LNCAP (cell line): ENCODE measurements at regions not wholly inside any gene's neighbourhood (a gene's known extent, or its start where the extent isn't known, plus 50 kb on each side); places are given as distances from the start of the nearest gene placed in this dataset.

Experiments
- CTCF ChIP-seq: fragments of 450-650 bp; IDR thresholded peaks from 2 replicates; pipeline ENCODE4 v1.5.1; 2017; ENCODE audit warnings: mild to moderate bottlenecking

DNA sequence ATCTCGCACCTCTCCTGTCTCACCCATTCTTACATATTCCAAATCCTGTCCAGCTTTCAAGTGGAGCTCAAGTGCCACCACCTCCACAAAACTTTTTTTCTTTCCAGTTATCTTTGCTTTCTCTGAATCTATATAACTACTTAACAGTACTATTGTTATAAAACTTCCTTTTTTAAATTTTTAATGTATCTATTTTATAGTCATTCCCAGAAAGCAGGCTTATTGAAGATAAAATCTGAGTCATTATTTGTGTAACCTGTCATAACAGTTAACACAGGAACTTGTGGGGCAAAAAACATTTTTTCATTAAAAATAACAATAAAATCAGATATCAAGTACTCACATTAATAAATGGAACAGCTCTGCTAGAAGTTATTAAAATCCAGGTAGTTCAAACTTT is 73.3 kb upstream of the ALCAM start:
- TF ChIP-seq CTCF: no peak

- TF ChIP-seq CTCF: no peak
Observed at GRCh38 chr3:105304487-105304886, 62.2 kb upstream of the ALCAM start.

- no peak for TF ChIP-seq CTCF
Observed at GRCh38 chr3:105315144-105315543, 51.6 kb upstream of the ALCAM start.

DNA sequence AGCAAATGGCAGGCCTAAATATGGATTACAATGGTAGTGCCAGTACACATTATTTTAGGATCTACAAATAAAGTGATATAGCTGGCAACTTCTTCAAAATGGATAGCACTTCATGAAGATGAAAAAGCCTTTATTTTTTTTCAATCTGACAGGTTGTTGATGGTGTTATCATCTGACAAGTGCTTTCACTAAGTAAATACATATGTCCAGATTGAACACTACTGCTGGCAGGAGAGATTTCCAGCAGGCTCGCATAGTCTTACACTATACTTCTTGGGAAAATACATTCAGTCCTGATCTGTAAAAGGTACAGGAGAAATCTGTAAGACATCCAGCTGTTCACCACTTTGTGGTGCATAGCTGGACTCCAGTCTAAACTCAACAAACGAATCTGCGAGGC is 50.9 kb upstream of the ALCAM start:
- no peak for TF ChIP-seq CTCF

DNA sequence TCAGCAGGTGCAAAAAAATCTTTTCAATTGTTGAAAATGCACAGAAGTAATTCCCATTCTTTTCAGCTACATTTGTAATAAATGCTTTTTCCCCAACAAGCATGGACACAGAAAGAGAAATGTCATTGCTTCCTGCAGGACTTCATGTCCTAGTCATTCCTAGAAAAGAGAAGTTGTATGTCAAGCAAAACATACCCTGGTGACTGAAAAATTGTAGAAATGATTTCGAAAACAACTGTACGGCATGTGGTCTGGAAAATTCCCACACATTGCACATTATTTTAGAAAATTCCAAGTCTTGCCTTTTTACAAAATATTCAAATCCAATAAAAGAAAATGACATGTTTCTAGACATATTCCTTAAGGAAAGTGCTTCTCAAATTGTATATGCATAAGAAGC is 50.4 kb upstream of the ALCAM start:
- no peak for TF ChIP-seq CTCF
